ENCODE measurements at regions not wholly inside any gene's neighbourhood (a gene's known extent, or its start where the extent isn't known, plus 50 kb on each side); places are given as distances from the start of the nearest gene placed in this dataset.
"Not testable (repeated sequence)": the region's sequence is repeated elsewhere in the genome, so short reads cannot be mapped to it uniquely, and the experiment has no call there.

- Histone ChIP-seq H3K36me3 (no peaks in the 10 kb centered on the region), H3K9me3 (no peaks in the 10 kb centered on the region), H3K27me3 (no peaks in the 10 kb centered on the region), H3K4me3 (ENCODE audit: low read depth, low read length) (no peak overlapping the region), H3K4me1 (no peaks in the 10 kb centered on the region)
- DNase-seq: no peak
- TF ChIP-seq, protein P1, sequence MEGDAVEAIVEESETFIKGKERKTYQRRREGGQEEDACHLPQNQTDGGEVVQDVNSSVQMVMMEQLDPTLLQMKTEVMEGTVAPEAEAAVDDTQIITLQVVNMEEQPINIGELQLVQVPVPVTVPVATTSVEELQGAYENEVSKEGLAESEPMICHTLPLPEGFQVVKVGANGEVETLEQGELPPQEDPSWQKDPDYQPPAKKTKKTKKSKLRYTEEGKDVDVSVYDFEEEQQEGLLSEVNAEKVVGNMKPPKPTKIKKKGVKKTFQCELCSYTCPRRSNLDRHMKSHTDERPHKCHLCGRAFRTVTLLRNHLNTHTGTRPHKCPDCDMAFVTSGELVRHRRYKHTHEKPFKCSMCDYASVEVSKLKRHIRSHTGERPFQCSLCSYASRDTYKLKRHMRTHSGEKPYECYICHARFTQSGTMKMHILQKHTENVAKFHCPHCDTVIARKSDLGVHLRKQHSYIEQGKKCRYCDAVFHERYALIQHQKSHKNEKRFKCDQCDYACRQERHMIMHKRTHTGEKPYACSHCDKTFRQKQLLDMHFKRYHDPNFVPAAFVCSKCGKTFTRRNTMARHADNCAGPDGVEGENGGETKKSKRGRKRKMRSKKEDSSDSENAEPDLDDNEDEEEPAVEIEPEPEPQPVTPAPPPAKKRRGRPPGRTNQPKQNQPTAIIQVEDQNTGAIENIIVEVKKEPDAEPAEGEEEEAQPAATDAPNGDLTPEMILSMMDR (IDR thresholded peaks at IDR 0.05; ENCODE audit: low read depth, low read length): no peak
Observed at GRCh38 chr21:24428591-24429199, 1178.6 kb downstream of the MRPL39 start.

DNA sequence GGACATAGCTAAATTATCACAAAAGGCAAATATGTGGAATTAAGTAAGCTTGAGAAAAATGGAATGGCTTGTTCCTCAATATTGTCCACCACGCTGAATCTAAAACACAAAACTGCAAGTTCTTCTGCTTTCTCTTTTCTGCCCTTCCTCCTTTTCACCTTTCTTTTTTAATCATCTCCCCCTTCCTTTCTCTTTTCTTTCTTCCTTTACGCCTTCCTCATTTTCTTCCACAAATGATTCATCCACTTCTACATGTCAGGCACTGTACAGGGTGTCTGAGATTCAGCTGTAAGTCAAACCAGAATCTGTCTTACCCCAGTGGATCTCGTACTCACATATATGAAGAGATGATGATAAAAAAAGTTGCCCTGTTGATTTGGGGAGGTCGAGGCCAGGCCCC is 1182.5 kb downstream of the MRPL39 start:
- Histone ChIP-seq H3K9me3 (no peaks in the 10 kb centered on the region), H3K36me3 (no peaks in the 10 kb centered on the region), H3K4me3 (ENCODE audit: low read depth, low read length) (no peak overlapping the region), H3K4me1 (no peaks in the 10 kb centered on the region), H3K27me3 (no peaks in the 10 kb centered on the region)
- DNase-seq: no peak
- TF ChIP-seq, protein P1 (IDR thresholded peaks at IDR 0.05; ENCODE audit: low read depth, low read length): no peak

DNA sequence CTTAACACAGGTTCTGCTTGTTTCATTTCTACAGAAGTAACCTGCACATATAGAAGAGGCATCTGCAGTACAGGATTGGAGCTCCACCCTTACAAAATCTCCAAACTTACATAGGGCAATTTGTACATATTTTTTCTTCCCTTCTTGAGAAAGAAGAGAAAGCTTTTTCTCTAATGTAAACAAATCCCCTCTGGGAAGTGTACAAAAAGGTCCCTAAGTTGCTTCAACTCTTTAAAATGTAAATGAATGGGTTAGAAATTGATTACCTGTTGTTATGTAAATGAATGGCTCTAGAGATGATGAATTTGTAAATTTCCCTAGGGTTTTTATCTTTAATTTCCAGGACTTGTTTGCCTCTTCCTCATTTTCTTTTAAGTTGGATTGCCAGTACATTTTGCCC is 1183.7 kb downstream of the MRPL39 start:
- no peaks in the 10 kb centered on the region for H3K4me1 ChIP-seq
- TF ChIP-seq, protein P1 (IDR thresholded peaks at IDR 0.05; ENCODE audit: low read depth, low read length): no peak
- H3K4me3 ChIP-seq (ENCODE audit: low read depth, low read length): no peak overlapping the region
- no peaks in the 10 kb centered on the region for H3K36me3 ChIP-seq
- no peak for DNase-seq
- no peaks in the 10 kb centered on the region for H3K27me3 ChIP-seq
- H3K9me3 ChIP-seq: no peaks in the 10 kb centered on the region

GRCh38 chr21:24420689-24421088 is 1186.6 kb downstream of the MRPL39 start:
- Histone ChIP-seq H3K9me3 (no peaks in the 10 kb centered on the region), H3K4me3 (ENCODE audit: low read depth, low read length) (no peak overlapping the region), H3K36me3 (no peaks in the 10 kb centered on the region), H3K4me1 (no peaks in the 10 kb centered on the region), H3K27me3 (no peaks in the 10 kb centered on the region)
- no peak for DNase-seq
- TF ChIP-seq, protein P1 (IDR thresholded peaks at IDR 0.05; ENCODE audit: low read depth, low read length): no peak

GRCh38 chr21:24419641-24420040 is 1187.6 kb downstream of the MRPL39 start:
- not testable (repeated sequence) for H3K9me3 ChIP-seq; H3K27me3 ChIP-seq; H3K4me3 ChIP-seq (ENCODE audit: low read depth, low read length); H3K36me3 ChIP-seq; DNase-seq; H3K4me1 ChIP-seq

- Histone ChIP-seq H3K9me3 (no peaks in the 10 kb centered on the region), H3K4me1 (no peaks in the 10 kb centered on the region), H3K36me3 (no peaks in the 10 kb centered on the region), H3K4me3 (ENCODE audit: low read depth, low read length) (no peak overlapping the region), H3K27me3 (no peaks in the 10 kb centered on the region)
- TF ChIP-seq, protein P1 (IDR thresholded peaks at IDR 0.05; ENCODE audit: low read depth, low read length): peak; percentile 39; the same call in 1 of the 2 replicates
- DNase-seq: peak; percentile 6
Observed at GRCh38 chr21:24418671-24419070, 1188.6 kb downstream of the MRPL39 start.

GRCh38 chr21:24411429-24411828 is 1195.9 kb downstream of the MRPL39 start:
- DNase-seq: no peak
- H3K36me3 ChIP-seq: no peaks in the 10 kb centered on the region
- H3K4me3 ChIP-seq (ENCODE audit: low read depth, low read length): no peak overlapping the region
- TF ChIP-seq, protein P1 (IDR thresholded peaks at IDR 0.05; ENCODE audit: low read depth, low read length): no peak
- no peaks in the 10 kb centered on the region for H3K27me3 ChIP-seq
- no peaks in the 10 kb centered on the region for H3K9me3 ChIP-seq
- H3K4me1 ChIP-seq: no peaks in the 10 kb centered on the region
